H9 (cell line): ENCODE measurements at regions not wholly inside any gene's neighbourhood (a gene's known extent, or its start where the extent isn't known, plus 50 kb on each side); places are given as distances from the start of the nearest gene placed in this dataset.

Experiments used
- DNase-seq: peaks from one replicate; pipeline ENCODE4 v3.0.0-alpha.2; 2017
- H2AFZ ChIP-seq: one replicate; pipeline ENCODE4 v1.6.1; 2013; ENCODE audit warnings: mild to moderate bottlenecking, low read length, control low read depth, moderate library complexity
- H2AK5ac ChIP-seq: 2 replicates; pipeline ENCODE4 v1.6.1; 2013; ENCODE audit warnings: low read length, control low read depth, mixed read lengths; ENCODE audit not compliant: insufficient read length
- H2BK120ac ChIP-seq: one replicate; pipeline ENCODE4 v1.6.1; 2013; ENCODE audit warnings: low read depth, mild to moderate bottlenecking, low read length, control low read depth, inconsistent platforms; ENCODE audit not compliant: poor library complexity, severe bottlenecking
- H2BK12ac ChIP-seq: 2 replicates; pipeline ENCODE4 v1.6.1; 2013; ENCODE audit warnings: low read length, control low read depth, mixed read lengths, low read depth; ENCODE audit not compliant: insufficient read length
- H2BK15ac ChIP-seq: 2 replicates; pipeline ENCODE4 v1.6.1; 2013; ENCODE audit warnings: low read depth, low read length, control low read depth
- H2BK20ac ChIP-seq: one replicate; pipeline ENCODE4 v1.6.1; 2013; ENCODE audit warnings: low read depth, mild to moderate bottlenecking, low read length, control low read depth, inconsistent platforms; ENCODE audit not compliant: poor library complexity, severe bottlenecking
- H2BK5ac ChIP-seq: 2 replicates; pipeline ENCODE4 v1.6.1; 2013; ENCODE audit warnings: low read length, control low read depth, mixed read lengths; ENCODE audit not compliant: insufficient read length
- H3K14ac ChIP-seq: 2 replicates; pipeline ENCODE4 v1.6.1; 2013; ENCODE audit warnings: low read length, control low read depth; ENCODE audit not compliant: insufficient read depth
- H3K18ac ChIP-seq: 2 replicates; pipeline ENCODE4 v1.6.1; 2013; ENCODE audit warnings: low read depth, mild to moderate bottlenecking, mixed read lengths, low read length, control low read depth; ENCODE audit not compliant: insufficient read length
- H3K23ac ChIP-seq: 2 replicates; pipeline ENCODE4 v1.6.1; 2013; ENCODE audit warnings: low read length, control low read depth, mixed read lengths, low read depth; ENCODE audit not compliant: insufficient read length
- H3K23me2 ChIP-seq: 2 replicates; pipeline ENCODE4 v1.6.1; 2013; ENCODE audit warnings: low read depth, mild to moderate bottlenecking, mixed read lengths, low read length, control low read depth; ENCODE audit not compliant: insufficient read length, poor library complexity, severe bottlenecking
- H3K27ac ChIP-seq: 2 replicates; pipeline ENCODE4 v1.5.1; 2013; ENCODE audit warnings: low read length, control low read depth, mixed read lengths, low read depth; ENCODE audit not compliant: insufficient read length
- H3K27me3 ChIP-seq: 2 replicates; pipeline ENCODE4 v1.6.1; 2013; ENCODE audit warnings: low read length, control low read depth, inconsistent platforms; ENCODE audit not compliant: insufficient read depth
- H3K4ac ChIP-seq: 2 replicates; pipeline ENCODE4 v1.6.1; 2013; ENCODE audit warnings: low read depth, mild to moderate bottlenecking, control low read depth, inconsistent platforms, low read length, moderate library complexity
- H3K4me1 ChIP-seq: 2 replicates; pipeline ENCODE4 v1.6.1; 2013; ENCODE audit warnings: low read length, control low read depth, inconsistent platforms; ENCODE audit not compliant: insufficient read depth
- H3K4me2 ChIP-seq: 2 replicates; pipeline ENCODE4 v1.6.1; 2013; ENCODE audit warnings: low read length, control low read depth, mixed read lengths; ENCODE audit not compliant: insufficient read length, insufficient read depth
- H3K56ac ChIP-seq: 2 replicates; pipeline ENCODE4 v1.6.1; 2013; ENCODE audit warnings: low read depth, mild to moderate bottlenecking, mixed read lengths, low read length, control low read depth; ENCODE audit not compliant: insufficient read length
- H3K79me1 ChIP-seq: 2 replicates; pipeline ENCODE4 v1.6.1; 2013; ENCODE audit warnings: low read depth, mild to moderate bottlenecking, moderate library complexity, low read length, control low read depth, inconsistent platforms; ENCODE audit not compliant: insufficient read depth, poor library complexity, severe bottlenecking
- H3K79me2 ChIP-seq: 2 replicates; pipeline ENCODE4 v1.6.1; 2013; ENCODE audit warnings: low read length, control low read depth, inconsistent platforms; ENCODE audit not compliant: insufficient read depth
- H3K9ac ChIP-seq: 2 replicates; pipeline ENCODE4 v1.6.1; 2013; ENCODE audit warnings: low read length, control low read depth, mixed read lengths; ENCODE audit not compliant: insufficient read length; ENCODE audit errors: extremely low read depth
- H3K9me3 ChIP-seq: one replicate; pipeline ENCODE4 v1.6.1; 2013; ENCODE audit warnings: low read depth, low read length, inconsistent platforms; ENCODE audit not compliant: control insufficient read depth
- H3T11ph ChIP-seq: one replicate; pipeline ENCODE4 v1.6.1; 2013; ENCODE audit warnings: mild to moderate bottlenecking, low read length, control low read depth, inconsistent platforms
- H4K20me1 ChIP-seq: one replicate; pipeline ENCODE4 v1.6.1; 2013; ENCODE audit not compliant: control insufficient read depth, insufficient read length, insufficient read depth
- H4K5ac ChIP-seq: 2 replicates; pipeline ENCODE4 v1.6.1; 2013; ENCODE audit warnings: low read depth, mild to moderate bottlenecking, mixed read lengths, low read length, control low read depth; ENCODE audit not compliant: insufficient read length
- H4K8ac ChIP-seq: replicated peaks from 2 replicates; pipeline ENCODE4 v1.6.1; 2013; ENCODE audit warnings: low read length, control low read depth, mixed read lengths, low read depth; ENCODE audit not compliant: insufficient read length
- H4K91ac ChIP-seq: 2 replicates; pipeline ENCODE4 v1.6.1; 2013; ENCODE audit warnings: low read depth, mild to moderate bottlenecking, moderate library complexity, mixed read lengths, low read length, control low read depth; ENCODE audit not compliant: insufficient read length
- H3K27ac Mint-ChIP-seq, 3 experiments: 2 replicates in 2 of 3; 3 replicates in 1 of 3; pipeline ENCODE4 v1.8.0; 2020 to 2021; ENCODE audit warnings: mixed read lengths in 3 of 3, mild to moderate bottlenecking in 1 of 3, moderate library complexity in 1 of 3
- H3K27me3 Mint-ChIP-seq: 2 replicates; pipeline ENCODE4 v1.8.0; 2021; ENCODE audit warnings: low read depth, mild to moderate bottlenecking, moderate library complexity, mixed read lengths
- H3K36me3 Mint-ChIP-seq, 3 experiments: 2 replicates in 2 of 3; 3 replicates in 1 of 3; pipeline ENCODE4 v1.8.0; 2020 to 2021; ENCODE audit warnings: low read depth in 3 of 3, mixed read lengths in 3 of 3; ENCODE audit not compliant: insufficient read depth in 1 of 3
- H3K4me1 Mint-ChIP-seq, 2 experiments: 2 replicates each; pipeline ENCODE4 v1.8.0; 2020; ENCODE audit warnings: mixed read lengths in 2 of 2
- H3K4me3 Mint-ChIP-seq, 2 experiments: 2 replicates in 1 of 2; 3 replicates in 1 of 2; pipeline ENCODE4 v1.8.0; 2020 to 2021; ENCODE audit warnings: mild to moderate bottlenecking in 2 of 2, mixed read lengths in 2 of 2, moderate library complexity in 1 of 2
- H3K9me3 Mint-ChIP-seq, 2 experiments: 2 replicates in 1 of 2; 3 replicates in 1 of 2; pipeline ENCODE4 v1.8.0; 2020; ENCODE audit warnings: mild to moderate bottlenecking in 2 of 2, mixed read lengths in 2 of 2, moderate library complexity in 1 of 2
- WGBS: extraction: QIAGEN DNeasy Blood & Tissue Kit; methylation state at CpG from one replicate; pipeline ENCODE4 v1.1.7; 2013; ENCODE audit warnings: missing lambda C conversion rate, low lambda C conversion rate, mixed read lengths; ENCODE audit not compliant: insufficient read length; ENCODE audit errors: extremely low coverage; 5-methylcytosine and 5-hydroxymethylcytosine counted together
- TF ChIP-seq, protein P1 (sequence below): fragments of 200-600 bp; sonication (generic); conservative IDR thresholded peaks from 3 replicates; pipeline ENCODE4 v1.8.0; 2021; ENCODE audit warnings: antibody characterized with exemption, mild to moderate bottlenecking

DNA sequence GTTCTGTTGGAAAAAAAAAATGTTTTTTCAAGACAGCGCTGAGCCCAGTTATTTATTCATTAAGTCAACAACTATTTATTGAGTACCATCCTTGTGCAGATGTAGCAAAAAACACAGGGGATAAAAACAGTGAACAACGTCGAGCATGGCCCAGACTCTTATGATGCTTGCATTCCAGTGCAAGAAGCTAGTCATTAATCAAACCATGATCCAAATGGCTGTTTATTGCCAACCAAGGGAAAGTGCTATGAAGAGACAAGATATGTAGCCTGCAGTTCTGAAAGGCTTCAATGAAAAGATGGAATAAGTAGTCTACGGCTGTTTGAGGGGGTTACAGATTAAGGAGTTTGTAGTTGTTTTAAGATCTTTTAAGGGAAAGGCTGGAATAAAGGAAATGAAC is 262.3 kb downstream of the NEBL start:
- Histone ChIP-seq H3K27me3 (no peaks in the 10 kb centered on the region), H2BK5ac (no peak overlapping the region), H3K4ac (no peak overlapping the region), H4K5ac (no peak overlapping the region), H2BK120ac (no peak overlapping the region), H4K8ac (no peak overlapping the region), H3K4me2 (no peak overlapping the region), H3K4me1 (no peaks in the 10 kb centered on the region; the same call in 1 of the 2 replicates), H2AK5ac (no peak overlapping the region), H3K79me2 (no peaks in the 10 kb centered on the region), H3K27ac (no peak overlapping the region), H2BK12ac (no peak overlapping the region), H4K20me1 (no peaks in the 10 kb centered on the region), H3K23ac (no peak overlapping the region), H3K56ac (no peak overlapping the region), H3K14ac (no peak overlapping the region), H4K91ac (no peak overlapping the region), H3K79me1 (no peaks in the 10 kb centered on the region), H3T11ph (no peak overlapping the region), H2AFZ (no peak overlapping the region), H3K23me2 (no peaks in the 10 kb centered on the region), H2BK15ac (no peak overlapping the region), H3K9ac (no peak overlapping the region), H2BK20ac (no peak overlapping the region), H3K9me3 (no peaks in the 10 kb centered on the region), H3K18ac (no peak overlapping the region)
- Mint-ChIP-seq H3K9me3 (no peaks in the 10 kb centered on the region), H3K4me1 (peaks cover 7 to 13% of the 10 kb centered on the region in 2 experiments), H3K4me3 (no peak overlapping the region), H3K36me3 (no peaks in the 10 kb centered on the region; a peak in 2 of 7 replicates), H3K27ac (no peak overlapping the region), H3K27me3 (no peaks in the 10 kb centered on the region; the same call in 1 of the 2 replicates)
- TF ChIP-seq, protein P1, sequence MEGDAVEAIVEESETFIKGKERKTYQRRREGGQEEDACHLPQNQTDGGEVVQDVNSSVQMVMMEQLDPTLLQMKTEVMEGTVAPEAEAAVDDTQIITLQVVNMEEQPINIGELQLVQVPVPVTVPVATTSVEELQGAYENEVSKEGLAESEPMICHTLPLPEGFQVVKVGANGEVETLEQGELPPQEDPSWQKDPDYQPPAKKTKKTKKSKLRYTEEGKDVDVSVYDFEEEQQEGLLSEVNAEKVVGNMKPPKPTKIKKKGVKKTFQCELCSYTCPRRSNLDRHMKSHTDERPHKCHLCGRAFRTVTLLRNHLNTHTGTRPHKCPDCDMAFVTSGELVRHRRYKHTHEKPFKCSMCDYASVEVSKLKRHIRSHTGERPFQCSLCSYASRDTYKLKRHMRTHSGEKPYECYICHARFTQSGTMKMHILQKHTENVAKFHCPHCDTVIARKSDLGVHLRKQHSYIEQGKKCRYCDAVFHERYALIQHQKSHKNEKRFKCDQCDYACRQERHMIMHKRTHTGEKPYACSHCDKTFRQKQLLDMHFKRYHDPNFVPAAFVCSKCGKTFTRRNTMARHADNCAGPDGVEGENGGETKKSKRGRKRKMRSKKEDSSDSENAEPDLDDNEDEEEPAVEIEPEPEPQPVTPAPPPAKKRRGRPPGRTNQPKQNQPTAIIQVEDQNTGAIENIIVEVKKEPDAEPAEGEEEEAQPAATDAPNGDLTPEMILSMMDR = no peak
- no peak for DNase-seq
- no CpG with 5 or more reads among the region's 4 CpGs for WGBS
